ENCODE measurements at regions not wholly inside any gene's neighbourhood (a gene's known extent, or its start where the extent isn't known, plus 50 kb on each side); places are given as distances from the start of the nearest gene placed in this dataset.

- H3K36me3 ChIP-seq (ENCODE audit: insufficient read depth, low read length), result no peaks in the 10 kb centered on the region
- H3K9me3 ChIP-seq (ENCODE audit: low read length), result no peaks in the 10 kb centered on the region
- H2AFZ ChIP-seq (ENCODE audit: low read depth, low read length), result no peak overlapping the region
- H3K27me3 ChIP-seq (ENCODE audit: insufficient read depth, low read length), result no peaks in the 10 kb centered on the region
- no peak overlapping the region for H3K4me3 ChIP-seq (ENCODE audit: low read length)
- no peaks in the 10 kb centered on the region for H3K4me1 ChIP-seq (ENCODE audit: insufficient read depth, low read length)
These were observed 81.2 kb upstream of the KCNIP4 start for GRCh38 chr4:22029803-22030202.

DNA sequence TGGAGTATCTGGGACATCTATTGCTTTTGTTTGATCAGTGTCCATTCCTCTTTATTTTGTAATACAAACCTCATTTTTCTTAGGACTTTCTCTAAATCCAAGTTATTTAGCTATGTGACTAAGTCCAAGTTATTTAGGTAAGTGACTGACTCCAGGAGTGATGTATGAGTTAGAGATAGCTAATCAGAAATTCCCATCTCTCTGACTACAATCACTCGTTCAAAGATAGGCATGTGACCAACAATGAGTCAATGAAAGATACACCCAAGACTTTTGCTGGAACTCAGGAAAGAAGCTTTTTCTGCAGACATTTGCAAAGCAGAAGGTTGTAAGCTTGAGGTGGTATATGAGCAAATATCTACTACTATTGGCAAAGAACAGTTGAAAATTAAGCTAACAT is 72.5 kb upstream of the KCNIP4 start:
- H2AFZ ChIP-seq (ENCODE audit: low read depth, low read length), result no peak overlapping the region
- no peaks in the 10 kb centered on the region for H3K27me3 ChIP-seq (ENCODE audit: insufficient read depth, low read length)
- peaks cover 3% of the 10 kb centered on the region for H3K4me1 ChIP-seq (ENCODE audit: insufficient read depth, low read length)
- H3K4me3 ChIP-seq (ENCODE audit: low read length), result no peak overlapping the region
- H3K9me3 ChIP-seq (ENCODE audit: low read length), result no peaks in the 10 kb centered on the region
- H3K36me3 ChIP-seq (ENCODE audit: insufficient read depth, low read length), result no peaks in the 10 kb centered on the region

DNA sequence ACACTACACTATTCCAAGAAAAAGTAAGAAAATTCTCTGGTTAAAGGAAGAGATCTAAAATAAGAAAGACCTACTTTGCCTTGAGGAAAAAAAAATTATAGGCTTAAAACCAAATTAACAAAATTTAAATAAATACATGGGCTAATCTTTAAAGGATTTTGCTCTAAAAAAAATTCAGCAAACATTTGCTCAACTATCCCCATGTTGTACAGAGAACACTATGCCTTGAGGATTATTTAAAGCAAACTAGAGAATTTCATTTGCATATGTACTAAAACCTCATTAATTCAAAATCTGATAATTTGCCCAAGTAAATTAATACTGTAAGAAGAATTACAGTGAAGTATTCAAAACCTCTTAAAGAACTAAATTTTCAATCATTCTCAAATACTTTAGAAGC is 71.6 kb upstream of the KCNIP4 start:
- no peaks in the 10 kb centered on the region for H3K27me3 ChIP-seq (ENCODE audit: insufficient read depth, low read length)
- H3K4me3 ChIP-seq (ENCODE audit: low read length), result no peak overlapping the region
- H3K9me3 ChIP-seq (ENCODE audit: low read length), result no peaks in the 10 kb centered on the region
- H2AFZ ChIP-seq (ENCODE audit: low read depth, low read length), result no peak overlapping the region
- H3K4me1 ChIP-seq (ENCODE audit: insufficient read depth, low read length), result peaks cover 3% of the 10 kb centered on the region
- no peaks in the 10 kb centered on the region for H3K36me3 ChIP-seq (ENCODE audit: insufficient read depth, low read length)

- Histone ChIP-seq H3K4me1 (ENCODE audit: insufficient read depth, low read length) (peaks cover 3% of the 10 kb centered on the region), H3K36me3 (ENCODE audit: insufficient read depth, low read length) (no peaks in the 10 kb centered on the region), H3K27me3 (ENCODE audit: insufficient read depth, low read length) (no peaks in the 10 kb centered on the region), H3K9me3 (ENCODE audit: low read length) (no peaks in the 10 kb centered on the region), H2AFZ (ENCODE audit: low read depth, low read length) (no peak overlapping the region), H3K4me3 (ENCODE audit: low read length) (no peak overlapping the region)
These were observed 71.1 kb upstream of the KCNIP4 start for GRCh38 chr4:22019676-22020075.

DNA sequence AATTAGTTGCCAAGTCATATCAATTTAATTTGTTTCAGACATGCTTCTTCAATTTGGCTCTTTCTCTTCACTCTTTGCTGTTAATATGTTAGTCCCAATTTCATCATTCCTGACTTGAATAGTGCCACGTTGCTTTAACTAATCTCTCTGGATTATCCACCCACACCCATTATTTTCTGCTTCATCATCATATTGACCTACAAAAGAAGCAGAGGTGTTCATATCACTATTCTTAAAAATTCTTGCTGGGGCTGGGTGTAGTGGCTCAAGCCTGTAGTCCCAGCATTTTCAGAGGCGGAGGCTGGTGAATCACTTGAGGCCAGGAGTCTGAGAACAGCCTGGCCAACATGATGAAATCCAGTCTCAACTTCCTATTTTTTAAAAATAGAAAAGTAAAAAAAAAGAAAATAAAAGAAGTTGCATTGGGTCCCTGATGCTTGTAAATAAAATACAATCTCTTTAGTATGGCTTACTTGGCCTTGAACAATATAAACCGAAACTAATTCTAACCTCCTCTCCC is 65.7 kb upstream of the KCNIP4 start:
- no peaks in the 10 kb centered on the region for H3K27me3 ChIP-seq (ENCODE audit: insufficient read depth, low read length)
- H3K9me3 ChIP-seq (ENCODE audit: low read length), result no peaks in the 10 kb centered on the region
- H3K36me3 ChIP-seq (ENCODE audit: insufficient read depth, low read length), result no peaks in the 10 kb centered on the region
- no peaks in the 10 kb centered on the region for H3K4me1 ChIP-seq (ENCODE audit: insufficient read depth, low read length)
- no peak overlapping the region for H3K4me3 ChIP-seq (ENCODE audit: low read length)
- no peak overlapping the region for H2AFZ ChIP-seq (ENCODE audit: low read depth, low read length)

- Histone ChIP-seq H2AFZ (ENCODE audit: low read depth, low read length) (no peak overlapping the region), H3K27me3 (ENCODE audit: insufficient read depth, low read length) (no peaks in the 10 kb centered on the region), H3K36me3 (ENCODE audit: insufficient read depth, low read length) (no peaks in the 10 kb centered on the region), H3K9me3 (ENCODE audit: low read length) (no peaks in the 10 kb centered on the region), H3K4me1 (ENCODE audit: insufficient read depth, low read length) (no peaks in the 10 kb centered on the region), H3K4me3 (ENCODE audit: low read length) (no peak overlapping the region)
These were observed 55.3 kb upstream of the KCNIP4 start for GRCh38 chr4:22003878-22004277.

Data from neuron (in vitro differentiated cells).